Progenitor cell of endocrine pancreas (in vitro differentiated cells): ENCODE measurements at regions not wholly inside any gene's neighbourhood (a gene's known extent, or its start where the extent isn't known, plus 50 kb on each side); places are given as distances from the start of the nearest gene placed in this dataset.

Experiments used
- DNase-seq: peaks from one replicate; pipeline ENCODE4 v3.0.0; 2021; ENCODE audit warnings: low spot score; ENCODE audit not compliant: unreplicated experiment
- H3K27ac Mint-ChIP-seq: 2 replicates; pipeline ENCODE4 v1.8.0; 2021; ENCODE audit warnings: mild to moderate bottlenecking, moderate library complexity, mixed read lengths
- H3K27me3 Mint-ChIP-seq: 2 replicates; pipeline ENCODE4 v1.8.0; 2021; ENCODE audit warnings: mixed read lengths
- H3K36me3 Mint-ChIP-seq: 2 replicates; pipeline ENCODE4 v1.8.0; 2022; ENCODE audit warnings: mixed read lengths; ENCODE audit not compliant: insufficient read depth
- H3K4me1 Mint-ChIP-seq: 2 replicates; pipeline ENCODE4 v1.8.0; 2021; ENCODE audit warnings: low read depth, mixed read lengths
- H3K4me3 Mint-ChIP-seq: 2 replicates; pipeline ENCODE4 v1.8.0; 2021; ENCODE audit warnings: low read depth, mild to moderate bottlenecking, moderate library complexity, mixed read lengths
- H3K9me3 Mint-ChIP-seq: 2 replicates; pipeline ENCODE4 v1.8.0; 2021; ENCODE audit warnings: low read depth, mixed read lengths
- TF ChIP-seq, protein P1 (sequence below): fragments of 200-600 bp; sonication (generic); IDR thresholded peaks from one replicate; pipeline ENCODE4 v1.5.0; 2021; ENCODE audit warnings: antibody characterized with exemption, mild to moderate bottlenecking; ENCODE audit not compliant: unreplicated experiment

- H3K27me3 Mint-ChIP-seq, result no peaks in the 10 kb centered on the region
- no peak overlapping the region for H3K4me3 Mint-ChIP-seq
- no peak for DNase-seq
Observed at GRCh38 chr2:176699098-176699497, 429.9 kb downstream of the MTX2 start.

GRCh38 chr2:176699644-176700043 lies 430.4 kb downstream of the MTX2 start:
- no peaks in the 10 kb centered on the region for H3K9me3 Mint-ChIP-seq
- H3K27me3 Mint-ChIP-seq, result no peaks in the 10 kb centered on the region
- TF ChIP-seq, protein P1, sequence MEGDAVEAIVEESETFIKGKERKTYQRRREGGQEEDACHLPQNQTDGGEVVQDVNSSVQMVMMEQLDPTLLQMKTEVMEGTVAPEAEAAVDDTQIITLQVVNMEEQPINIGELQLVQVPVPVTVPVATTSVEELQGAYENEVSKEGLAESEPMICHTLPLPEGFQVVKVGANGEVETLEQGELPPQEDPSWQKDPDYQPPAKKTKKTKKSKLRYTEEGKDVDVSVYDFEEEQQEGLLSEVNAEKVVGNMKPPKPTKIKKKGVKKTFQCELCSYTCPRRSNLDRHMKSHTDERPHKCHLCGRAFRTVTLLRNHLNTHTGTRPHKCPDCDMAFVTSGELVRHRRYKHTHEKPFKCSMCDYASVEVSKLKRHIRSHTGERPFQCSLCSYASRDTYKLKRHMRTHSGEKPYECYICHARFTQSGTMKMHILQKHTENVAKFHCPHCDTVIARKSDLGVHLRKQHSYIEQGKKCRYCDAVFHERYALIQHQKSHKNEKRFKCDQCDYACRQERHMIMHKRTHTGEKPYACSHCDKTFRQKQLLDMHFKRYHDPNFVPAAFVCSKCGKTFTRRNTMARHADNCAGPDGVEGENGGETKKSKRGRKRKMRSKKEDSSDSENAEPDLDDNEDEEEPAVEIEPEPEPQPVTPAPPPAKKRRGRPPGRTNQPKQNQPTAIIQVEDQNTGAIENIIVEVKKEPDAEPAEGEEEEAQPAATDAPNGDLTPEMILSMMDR, result no peak
- DNase-seq, result no peak
- H3K27ac Mint-ChIP-seq, result no peak overlapping the region
- no peaks in the 10 kb centered on the region for H3K36me3 Mint-ChIP-seq
- H3K4me1 Mint-ChIP-seq, result peaks cover 9% of the 10 kb centered on the region
- no peak overlapping the region for H3K4me3 Mint-ChIP-seq

More at GRCh38 chr2:176699098-176699497, 429.9 kb downstream of the MTX2 start:
- TF ChIP-seq, protein P1, result no peak
- H3K36me3 Mint-ChIP-seq, result no peaks in the 10 kb centered on the region
- H3K27ac Mint-ChIP-seq, result no peak overlapping the region
- peaks cover 9% of the 10 kb centered on the region for H3K4me1 Mint-ChIP-seq
- H3K9me3 Mint-ChIP-seq, result no peaks in the 10 kb centered on the region

- no peak overlapping the region for H3K4me3 Mint-ChIP-seq
- H3K27me3 Mint-ChIP-seq, result no peaks in the 10 kb centered on the region
- no peaks in the 10 kb centered on the region for H3K36me3 Mint-ChIP-seq
- DNase-seq, result no peak
- no peaks in the 10 kb centered on the region for H3K9me3 Mint-ChIP-seq
- TF ChIP-seq, protein P1, result no peak
- H3K27ac Mint-ChIP-seq, result no peak overlapping the region
- H3K4me1 Mint-ChIP-seq, result peaks cover 9% of the 10 kb centered on the region
Observed at GRCh38 chr2:176702131-176702530, 432.9 kb downstream of the MTX2 start.

GRCh38 chr2:176704282-176704858 lies 435.1 kb downstream of the MTX2 start:
- Mint-ChIP-seq H3K36me3 (no peaks in the 10 kb centered on the region), H3K4me3 (no peak overlapping the region), H3K4me1 (peaks cover 9% of the 10 kb centered on the region), H3K9me3 (no peaks in the 10 kb centered on the region), H3K27ac (no peak overlapping the region), H3K27me3 (no peaks in the 10 kb centered on the region)
- TF ChIP-seq, protein P1, result no peak
- DNase-seq, result no peak

DNA sequence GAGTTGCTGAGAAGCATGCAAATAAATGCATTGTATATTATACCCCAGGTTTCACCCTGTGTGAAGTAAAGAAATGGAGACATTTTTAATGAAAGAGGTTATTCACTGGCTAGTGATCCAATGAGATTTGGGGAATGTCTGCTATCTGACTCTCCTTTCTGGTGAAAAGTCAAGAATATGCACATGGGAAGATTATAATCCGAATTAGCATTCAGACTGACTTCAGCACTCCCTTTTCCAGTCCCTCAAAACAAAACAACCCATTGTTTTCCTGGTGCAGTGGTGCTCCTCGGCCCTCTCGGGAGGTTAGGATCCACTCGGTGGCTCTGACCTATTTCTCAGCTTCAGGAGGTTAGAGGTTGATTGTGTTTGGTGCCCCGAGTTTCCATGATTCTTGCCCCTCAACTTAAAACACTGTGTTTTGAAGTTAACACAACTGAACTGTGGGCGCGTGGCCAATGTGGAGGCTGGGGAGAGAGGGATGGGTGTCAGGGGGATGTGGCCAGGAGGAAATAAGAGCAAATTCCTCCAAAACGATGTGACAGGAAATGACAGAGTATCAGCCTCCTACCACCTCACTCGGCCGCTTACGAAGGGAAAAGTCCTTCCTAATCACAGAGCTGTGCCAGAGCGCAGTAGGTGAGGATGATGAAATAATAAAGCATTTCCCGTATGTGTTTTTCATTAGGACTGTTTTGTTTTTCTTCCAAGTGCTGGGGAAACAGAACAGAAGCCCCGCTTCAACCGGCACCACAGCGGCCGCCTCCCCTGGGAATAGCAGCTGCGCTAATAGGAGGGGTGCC lies 440.1 kb downstream of the MTX2 start:
- TF ChIP-seq, protein P1, result no peak
- peaks cover 3% of the 10 kb centered on the region for H3K27me3 Mint-ChIP-seq
- no peak for DNase-seq
- no peak overlapping the region for H3K4me3 Mint-ChIP-seq
- no peak overlapping the region for H3K27ac Mint-ChIP-seq
- H3K36me3 Mint-ChIP-seq, result no peaks in the 10 kb centered on the region
- no peaks in the 10 kb centered on the region for H3K9me3 Mint-ChIP-seq
- peaks cover 4% of the 10 kb centered on the region for H3K4me1 Mint-ChIP-seq
